H9 (cell line): ENCODE measurements at regions not wholly inside any gene's neighbourhood (a gene's known extent, or its start where the extent isn't known, plus 50 kb on each side); places are given as distances from the start of the nearest gene placed in this dataset.

Experiments used
- DNase-seq: peaks from one replicate; pipeline ENCODE4 v3.0.0-alpha.2; 2017
- H2AFZ ChIP-seq: one replicate; pipeline ENCODE4 v1.6.1; 2013; ENCODE audit warnings: mild to moderate bottlenecking, low read length, control low read depth, moderate library complexity
- H2AK5ac ChIP-seq: 2 replicates; pipeline ENCODE4 v1.6.1; 2013; ENCODE audit warnings: low read length, control low read depth, mixed read lengths; ENCODE audit not compliant: insufficient read length
- H2BK120ac ChIP-seq: one replicate; pipeline ENCODE4 v1.6.1; 2013; ENCODE audit warnings: low read depth, mild to moderate bottlenecking, low read length, control low read depth, inconsistent platforms; ENCODE audit not compliant: poor library complexity, severe bottlenecking
- H2BK12ac ChIP-seq: 2 replicates; pipeline ENCODE4 v1.6.1; 2013; ENCODE audit warnings: low read length, control low read depth, mixed read lengths, low read depth; ENCODE audit not compliant: insufficient read length
- H2BK15ac ChIP-seq: 2 replicates; pipeline ENCODE4 v1.6.1; 2013; ENCODE audit warnings: low read depth, low read length, control low read depth
- H2BK20ac ChIP-seq: one replicate; pipeline ENCODE4 v1.6.1; 2013; ENCODE audit warnings: low read depth, mild to moderate bottlenecking, low read length, control low read depth, inconsistent platforms; ENCODE audit not compliant: poor library complexity, severe bottlenecking
- H2BK5ac ChIP-seq: 2 replicates; pipeline ENCODE4 v1.6.1; 2013; ENCODE audit warnings: low read length, control low read depth, mixed read lengths; ENCODE audit not compliant: insufficient read length
- H3K14ac ChIP-seq: 2 replicates; pipeline ENCODE4 v1.6.1; 2013; ENCODE audit warnings: low read length, control low read depth; ENCODE audit not compliant: insufficient read depth
- H3K18ac ChIP-seq: 2 replicates; pipeline ENCODE4 v1.6.1; 2013; ENCODE audit warnings: low read depth, mild to moderate bottlenecking, mixed read lengths, low read length, control low read depth; ENCODE audit not compliant: insufficient read length
- H3K23ac ChIP-seq: 2 replicates; pipeline ENCODE4 v1.6.1; 2013; ENCODE audit warnings: low read length, control low read depth, mixed read lengths, low read depth; ENCODE audit not compliant: insufficient read length
- H3K23me2 ChIP-seq: 2 replicates; pipeline ENCODE4 v1.6.1; 2013; ENCODE audit warnings: low read depth, mild to moderate bottlenecking, mixed read lengths, low read length, control low read depth; ENCODE audit not compliant: insufficient read length, poor library complexity, severe bottlenecking
- H3K27ac ChIP-seq: 2 replicates; pipeline ENCODE4 v1.5.1; 2013; ENCODE audit warnings: low read length, control low read depth, mixed read lengths, low read depth; ENCODE audit not compliant: insufficient read length
- H3K27me3 ChIP-seq: 2 replicates; pipeline ENCODE4 v1.6.1; 2013; ENCODE audit warnings: low read length, control low read depth, inconsistent platforms; ENCODE audit not compliant: insufficient read depth
- H3K4ac ChIP-seq: 2 replicates; pipeline ENCODE4 v1.6.1; 2013; ENCODE audit warnings: low read depth, mild to moderate bottlenecking, control low read depth, inconsistent platforms, low read length, moderate library complexity
- H3K4me1 ChIP-seq: 2 replicates; pipeline ENCODE4 v1.6.1; 2013; ENCODE audit warnings: low read length, control low read depth, inconsistent platforms; ENCODE audit not compliant: insufficient read depth
- H3K4me2 ChIP-seq: 2 replicates; pipeline ENCODE4 v1.6.1; 2013; ENCODE audit warnings: low read length, control low read depth, mixed read lengths; ENCODE audit not compliant: insufficient read length, insufficient read depth
- H3K56ac ChIP-seq: 2 replicates; pipeline ENCODE4 v1.6.1; 2013; ENCODE audit warnings: low read depth, mild to moderate bottlenecking, mixed read lengths, low read length, control low read depth; ENCODE audit not compliant: insufficient read length
- H3K79me1 ChIP-seq: 2 replicates; pipeline ENCODE4 v1.6.1; 2013; ENCODE audit warnings: low read depth, mild to moderate bottlenecking, moderate library complexity, low read length, control low read depth, inconsistent platforms; ENCODE audit not compliant: insufficient read depth, poor library complexity, severe bottlenecking
- H3K79me2 ChIP-seq: 2 replicates; pipeline ENCODE4 v1.6.1; 2013; ENCODE audit warnings: low read length, control low read depth, inconsistent platforms; ENCODE audit not compliant: insufficient read depth
- H3K9ac ChIP-seq: 2 replicates; pipeline ENCODE4 v1.6.1; 2013; ENCODE audit warnings: low read length, control low read depth, mixed read lengths; ENCODE audit not compliant: insufficient read length; ENCODE audit errors: extremely low read depth
- H3K9me3 ChIP-seq: one replicate; pipeline ENCODE4 v1.6.1; 2013; ENCODE audit warnings: low read depth, low read length, inconsistent platforms; ENCODE audit not compliant: control insufficient read depth
- H3T11ph ChIP-seq: one replicate; pipeline ENCODE4 v1.6.1; 2013; ENCODE audit warnings: mild to moderate bottlenecking, low read length, control low read depth, inconsistent platforms
- H4K20me1 ChIP-seq: one replicate; pipeline ENCODE4 v1.6.1; 2013; ENCODE audit not compliant: control insufficient read depth, insufficient read length, insufficient read depth
- H4K5ac ChIP-seq: 2 replicates; pipeline ENCODE4 v1.6.1; 2013; ENCODE audit warnings: low read depth, mild to moderate bottlenecking, mixed read lengths, low read length, control low read depth; ENCODE audit not compliant: insufficient read length
- H4K8ac ChIP-seq: replicated peaks from 2 replicates; pipeline ENCODE4 v1.6.1; 2013; ENCODE audit warnings: low read length, control low read depth, mixed read lengths, low read depth; ENCODE audit not compliant: insufficient read length
- H4K91ac ChIP-seq: 2 replicates; pipeline ENCODE4 v1.6.1; 2013; ENCODE audit warnings: low read depth, mild to moderate bottlenecking, moderate library complexity, mixed read lengths, low read length, control low read depth; ENCODE audit not compliant: insufficient read length
- H3K27ac Mint-ChIP-seq, 3 experiments: 2 replicates in 2 of 3; 3 replicates in 1 of 3; pipeline ENCODE4 v1.8.0; 2020 to 2021; ENCODE audit warnings: mixed read lengths in 3 of 3, mild to moderate bottlenecking in 1 of 3, moderate library complexity in 1 of 3
- H3K27me3 Mint-ChIP-seq: 2 replicates; pipeline ENCODE4 v1.8.0; 2021; ENCODE audit warnings: low read depth, mild to moderate bottlenecking, moderate library complexity, mixed read lengths
- H3K36me3 Mint-ChIP-seq, 3 experiments: 2 replicates in 2 of 3; 3 replicates in 1 of 3; pipeline ENCODE4 v1.8.0; 2020 to 2021; ENCODE audit warnings: low read depth in 3 of 3, mixed read lengths in 3 of 3; ENCODE audit not compliant: insufficient read depth in 1 of 3
- H3K4me1 Mint-ChIP-seq, 2 experiments: 2 replicates each; pipeline ENCODE4 v1.8.0; 2020; ENCODE audit warnings: mixed read lengths in 2 of 2
- H3K4me3 Mint-ChIP-seq, 2 experiments: 2 replicates in 1 of 2; 3 replicates in 1 of 2; pipeline ENCODE4 v1.8.0; 2020 to 2021; ENCODE audit warnings: mild to moderate bottlenecking in 2 of 2, mixed read lengths in 2 of 2, moderate library complexity in 1 of 2
- H3K9me3 Mint-ChIP-seq, 2 experiments: 2 replicates in 1 of 2; 3 replicates in 1 of 2; pipeline ENCODE4 v1.8.0; 2020; ENCODE audit warnings: mild to moderate bottlenecking in 2 of 2, mixed read lengths in 2 of 2, moderate library complexity in 1 of 2
- WGBS: extraction: QIAGEN DNeasy Blood & Tissue Kit; methylation state at CpG from one replicate; pipeline ENCODE4 v1.1.7; 2013; ENCODE audit warnings: missing lambda C conversion rate, low lambda C conversion rate, mixed read lengths; ENCODE audit not compliant: insufficient read length; ENCODE audit errors: extremely low coverage; 5-methylcytosine and 5-hydroxymethylcytosine counted together
- TF ChIP-seq, protein P1 (sequence below): fragments of 200-600 bp; sonication (generic); conservative IDR thresholded peaks from 3 replicates; pipeline ENCODE4 v1.8.0; 2021; ENCODE audit warnings: antibody characterized with exemption, mild to moderate bottlenecking

DNA sequence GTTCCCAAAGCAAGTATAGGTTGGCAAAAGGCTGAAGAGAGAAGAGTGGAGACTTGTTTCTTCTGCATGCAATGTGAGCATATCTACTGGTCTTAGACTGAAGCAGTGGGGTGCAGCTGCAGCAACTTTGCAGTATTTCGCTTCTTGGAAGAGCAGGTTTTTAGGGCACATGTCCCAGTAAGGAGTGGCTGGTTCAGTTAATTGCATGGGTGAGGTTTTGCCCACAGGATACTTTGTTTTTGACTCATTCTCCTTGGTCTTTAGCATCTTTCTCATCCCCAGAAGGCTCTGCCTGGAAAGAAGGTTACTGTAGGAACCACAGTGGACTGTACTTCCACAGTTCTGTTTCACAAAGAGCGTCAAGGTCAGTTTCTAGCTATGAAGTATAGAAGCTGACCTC is 68.0 kb upstream of the NR3C2 start:
- no peaks in the 10 kb centered on the region for H3K9me3 ChIP-seq
- H3K27me3 ChIP-seq, result no peaks in the 10 kb centered on the region
- Mint-ChIP-seq H3K4me1 (no peaks in the 10 kb centered on the region), H3K27ac (no peak overlapping the region), H3K9me3 (peaks cover 8 to 9% of the 10 kb centered on the region in 2 experiments; a peak in 4 of 5 replicates), H3K4me3 (no peak overlapping the region), H3K36me3 (no peaks in the 10 kb centered on the region; a peak in 1 of 7 replicates), H3K27me3 (peaks cover 2% of the 10 kb centered on the region; the same call in 1 of the 2 replicates)
- H3K9ac ChIP-seq, result no peak overlapping the region
- H3K4me1 ChIP-seq, result no peaks in the 10 kb centered on the region; the same call in 1 of the 2 replicates
- no peaks in the 10 kb centered on the region for H3K79me2 ChIP-seq
- H3K4ac ChIP-seq, result no peak overlapping the region
- no peak overlapping the region for H2BK5ac ChIP-seq
- H3K23me2 ChIP-seq, result no peaks in the 10 kb centered on the region
- H4K91ac ChIP-seq, result no peak overlapping the region
- H3K27ac ChIP-seq, result no peak overlapping the region
- H3K4me2 ChIP-seq, result no peak overlapping the region
- no peak overlapping the region for H2BK20ac ChIP-seq
- no peak overlapping the region for H2BK15ac ChIP-seq
- H2AK5ac ChIP-seq, result no peak overlapping the region
- TF ChIP-seq, protein P1, sequence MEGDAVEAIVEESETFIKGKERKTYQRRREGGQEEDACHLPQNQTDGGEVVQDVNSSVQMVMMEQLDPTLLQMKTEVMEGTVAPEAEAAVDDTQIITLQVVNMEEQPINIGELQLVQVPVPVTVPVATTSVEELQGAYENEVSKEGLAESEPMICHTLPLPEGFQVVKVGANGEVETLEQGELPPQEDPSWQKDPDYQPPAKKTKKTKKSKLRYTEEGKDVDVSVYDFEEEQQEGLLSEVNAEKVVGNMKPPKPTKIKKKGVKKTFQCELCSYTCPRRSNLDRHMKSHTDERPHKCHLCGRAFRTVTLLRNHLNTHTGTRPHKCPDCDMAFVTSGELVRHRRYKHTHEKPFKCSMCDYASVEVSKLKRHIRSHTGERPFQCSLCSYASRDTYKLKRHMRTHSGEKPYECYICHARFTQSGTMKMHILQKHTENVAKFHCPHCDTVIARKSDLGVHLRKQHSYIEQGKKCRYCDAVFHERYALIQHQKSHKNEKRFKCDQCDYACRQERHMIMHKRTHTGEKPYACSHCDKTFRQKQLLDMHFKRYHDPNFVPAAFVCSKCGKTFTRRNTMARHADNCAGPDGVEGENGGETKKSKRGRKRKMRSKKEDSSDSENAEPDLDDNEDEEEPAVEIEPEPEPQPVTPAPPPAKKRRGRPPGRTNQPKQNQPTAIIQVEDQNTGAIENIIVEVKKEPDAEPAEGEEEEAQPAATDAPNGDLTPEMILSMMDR, result no peak
- H3K23ac ChIP-seq, result no peak overlapping the region
- no peak overlapping the region for H3K56ac ChIP-seq
- no peak overlapping the region for H2BK12ac ChIP-seq
- no peak overlapping the region for H3K14ac ChIP-seq
- H2AFZ ChIP-seq, result no peak overlapping the region
- DNase-seq, result no peak
- no peak overlapping the region for H3T11ph ChIP-seq
- no peaks in the 10 kb centered on the region for H3K79me1 ChIP-seq
- no peak overlapping the region for H3K18ac ChIP-seq
- no peak overlapping the region for H2BK120ac ChIP-seq
- H4K20me1 ChIP-seq, result no peaks in the 10 kb centered on the region
- WGBS, result no CpG with 5 or more reads among the region's 2 CpGs
- H4K5ac ChIP-seq, result no peak overlapping the region
- H4K8ac ChIP-seq, result no peak overlapping the region
